H1 (cell line): ENCODE measurements at regions not wholly inside any gene's neighbourhood (a gene's known extent, or its start where the extent isn't known, plus 50 kb on each side); places are given as distances from the start of the nearest gene placed in this dataset.

Source experiments
- BRCA1 ChIP-seq: IDR thresholded peaks from 2 replicates; pipeline ENCODE4 v1.6.1; 2012; ENCODE audit warnings: low read depth, low read length, improper control_type of control experiment
- CBX5 ChIP-seq: fragments of 300-800, 300-1000 bp; sonication (generic); IDR thresholded peaks from 2 replicates; pipeline ENCODE4 v1.7.1; 2016; ENCODE audit warnings: antibody characterized with exemption, low read length, low read depth
- CBX8 ChIP-seq: fragments of 300-800, 300-1000 bp; sonication (generic); IDR thresholded peaks from 2 replicates; pipeline ENCODE4 v1.7.1; 2016; ENCODE audit warnings: low read depth, low read length, borderline replicate concordance
- CEBPB ChIP-seq: IDR thresholded peaks from 2 replicates; pipeline ENCODE4 v1.6.1; 2012; ENCODE audit warnings: low read depth, low read length
- JUND ChIP-seq: IDR thresholded peaks from 2 replicates; pipeline ENCODE4 v1.6.1; 2011; ENCODE audit warnings: mild to moderate bottlenecking, improper control_type of control experiment, low read length
- POU5F1 ChIP-seq: IDR thresholded peaks from 2 replicates; pipeline ENCODE4 v1.6.1; 2011; ENCODE audit warnings: low read depth, mild to moderate bottlenecking, low read length, moderate library complexity
- SIX5 ChIP-seq: IDR thresholded peaks from 2 replicates; pipeline ENCODE4 v1.6.1; 2011; ENCODE audit warnings: mild to moderate bottlenecking, low read depth, low read length
- TEAD4 ChIP-seq: IDR thresholded peaks from 2 replicates; pipeline ENCODE4 v1.6.1; 2012; ENCODE audit warnings: low read depth, low read length, inconsistent platforms, mixed read lengths

GRCh38 chr7:131003634-131004033, 269.6 kb upstream of the KLF14 start (continued):
- TF ChIP-seq JUND (no peak), POU5F1 (no peak), SIX5 (no peak), TEAD4 (no peak), CBX5 (no peak), BRCA1 (no peak), CBX8 (no peak), CEBPB (no peak)
